ENCODE measurements at regions not wholly inside any gene's neighbourhood (a gene's known extent, or its start where the extent isn't known, plus 50 kb on each side); places are given as distances from the start of the nearest gene placed in this dataset.
"Not testable (repeated sequence)": the region's sequence is repeated elsewhere in the genome, so short reads cannot be mapped to it uniquely, and the experiment has no call there.

DNA sequence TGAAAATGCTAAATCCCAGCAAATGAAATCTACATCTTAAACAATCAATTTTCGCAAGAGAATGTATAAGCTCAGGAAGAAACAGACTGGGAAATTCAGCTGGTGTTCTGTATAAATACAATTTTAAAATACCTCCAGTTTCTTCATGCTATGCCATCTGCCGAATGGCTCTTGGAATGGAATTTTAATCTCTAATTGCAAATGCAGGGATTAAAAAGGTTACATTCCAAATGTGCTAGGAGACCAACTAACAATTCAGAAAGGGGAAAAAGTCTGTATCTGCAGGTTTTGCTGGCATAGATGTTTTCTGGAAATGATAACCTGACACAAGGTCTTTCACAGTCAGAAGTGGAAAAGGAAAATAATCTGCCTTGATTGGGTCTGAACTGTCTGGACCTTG, 379.7 kb downstream of the MAT2B start:
- DNase-seq (ENCODE audit: low spot score): no peak

DNA sequence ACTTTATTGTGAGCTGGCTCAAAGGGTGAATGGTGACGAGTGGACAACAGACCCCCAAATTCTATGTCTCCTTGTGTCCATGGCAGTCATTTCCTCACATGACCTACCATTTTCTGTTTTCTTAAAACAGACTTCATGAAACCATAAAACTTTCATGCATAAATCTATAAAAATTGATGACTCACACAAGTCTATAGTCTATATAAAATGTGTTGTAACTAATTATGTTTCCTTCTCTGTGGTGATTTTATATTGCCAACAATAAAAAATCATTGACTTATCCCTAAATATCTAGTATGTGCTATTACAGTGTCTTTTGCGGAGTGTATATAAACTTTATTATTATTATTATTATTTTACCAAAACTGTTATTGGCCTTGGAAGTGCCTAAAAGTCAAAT, 382.4 kb downstream of the MAT2B start:
- DNase-seq (ENCODE audit: low spot score): no peak

DNA sequence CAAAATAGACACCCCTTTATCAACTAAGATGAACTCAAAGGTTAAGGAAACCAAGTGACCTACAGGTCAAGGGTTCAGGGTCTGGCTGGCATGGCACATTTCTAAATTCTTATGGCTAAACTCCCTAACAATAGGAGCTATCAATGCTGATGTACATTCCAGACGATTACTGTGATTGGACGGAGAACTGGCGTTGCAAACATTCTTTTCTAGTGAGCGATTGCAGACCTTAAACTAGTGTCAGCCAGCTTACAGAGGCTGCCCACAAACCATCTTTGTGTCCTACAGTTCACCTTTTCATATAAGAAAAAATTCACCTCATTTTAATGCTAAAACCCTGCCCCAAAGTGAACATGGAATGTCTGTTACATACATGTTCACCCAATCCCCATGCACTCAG, 382.9 kb downstream of the MAT2B start:
- no peak for DNase-seq (ENCODE audit: low spot score)

DNA sequence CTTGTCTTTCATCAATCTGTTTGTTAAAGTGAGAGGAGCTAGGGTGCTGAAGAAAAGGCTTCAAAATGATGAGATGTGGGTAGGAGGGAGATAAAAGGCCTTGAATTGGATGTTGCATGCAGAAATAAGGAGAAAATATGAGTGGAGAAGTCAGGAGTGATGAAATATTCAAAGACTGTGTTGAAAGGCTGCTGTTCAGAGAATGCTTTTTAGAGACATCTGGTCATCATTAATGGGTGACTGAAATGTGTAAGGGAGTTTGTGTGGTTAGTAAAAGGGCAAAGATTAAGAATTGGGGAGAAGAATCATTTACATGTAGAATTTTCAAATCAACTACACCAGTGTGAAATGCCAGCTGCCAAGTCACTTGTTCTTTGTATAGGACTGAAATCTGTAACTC, 383.9 kb downstream of the MAT2B start:
- no peak for DNase-seq (ENCODE audit: low spot score)

DNA sequence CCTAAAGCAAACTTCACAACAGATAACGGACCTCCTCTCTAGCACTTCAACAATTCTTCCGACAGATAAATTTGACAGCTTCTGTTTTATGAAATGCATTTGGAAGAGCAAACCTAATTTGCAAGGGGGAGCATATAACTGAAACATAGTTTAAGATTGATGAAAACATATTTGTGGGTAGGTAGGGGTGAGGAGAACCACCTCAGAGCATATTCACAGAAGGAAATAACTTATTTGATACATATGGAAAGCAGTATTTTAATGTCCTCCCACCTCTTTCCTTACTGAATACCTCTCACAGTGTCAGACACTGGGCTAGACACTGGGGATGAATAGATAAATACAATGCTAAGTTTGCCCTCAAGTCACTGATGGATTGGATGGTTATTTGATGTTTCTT, 384.8 kb downstream of the MAT2B start:
- DNase-seq (ENCODE audit: low spot score): no peak

DNA sequence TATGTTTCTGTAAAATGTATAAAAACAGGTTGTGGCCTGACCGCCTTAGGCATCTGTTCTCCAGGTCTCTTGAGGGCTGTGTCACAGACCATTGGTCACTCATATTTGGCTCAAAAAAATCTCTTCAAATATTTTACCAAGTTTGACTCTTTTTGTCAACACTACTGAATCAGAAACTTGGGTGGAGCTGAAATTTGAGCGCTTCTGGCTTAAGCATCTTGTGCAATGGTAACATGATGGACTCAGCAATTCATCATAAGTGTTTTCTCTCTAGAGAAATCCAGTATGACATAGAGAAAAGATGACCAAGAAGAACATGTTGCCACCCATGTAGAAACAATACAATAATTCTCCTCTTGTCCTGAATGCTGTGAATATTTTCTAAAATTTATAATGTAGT, 387.9 kb downstream of the MAT2B start:
- no peak for DNase-seq (ENCODE audit: low spot score)

DNA sequence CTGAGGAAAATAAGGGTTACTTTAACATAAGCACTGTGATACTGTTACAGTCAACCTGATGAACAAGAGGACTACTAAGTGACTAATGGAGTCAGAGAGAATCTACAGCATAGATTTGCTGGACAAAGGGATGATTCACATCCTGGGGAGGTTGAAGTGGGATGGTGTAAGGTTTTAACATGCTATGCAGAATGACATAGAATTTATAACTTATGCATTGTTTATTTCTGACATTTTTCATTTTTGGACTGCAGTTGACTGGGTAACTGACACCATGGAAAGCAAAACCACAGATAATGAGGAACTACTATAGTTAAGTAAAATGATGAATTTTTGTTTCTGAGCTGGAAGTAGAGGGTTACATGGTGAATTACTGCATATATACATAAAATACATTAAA, 389.2 kb downstream of the MAT2B start:
- no peak for DNase-seq (ENCODE audit: low spot score)

DNA sequence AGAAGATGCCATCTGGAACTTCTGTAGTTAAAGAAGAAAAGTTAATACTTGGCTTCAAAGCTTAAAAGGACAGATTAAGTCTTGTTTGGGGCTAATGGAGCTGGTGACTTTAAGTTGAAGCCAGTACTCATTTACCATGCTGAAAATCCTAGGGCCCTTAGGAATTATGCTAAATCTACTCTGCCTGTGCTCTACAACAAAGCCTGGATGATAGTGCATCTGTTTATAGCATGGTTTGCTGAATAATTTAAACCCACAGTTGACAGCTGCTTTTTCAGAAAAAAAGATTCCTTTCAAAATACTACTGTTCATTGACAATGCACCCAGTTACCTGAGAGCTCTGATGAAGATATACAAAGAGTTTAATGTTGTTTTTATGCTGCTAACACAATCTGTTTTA, 393.5 kb downstream of the MAT2B start:
- no peak for DNase-seq (ENCODE audit: low spot score)

DNA sequence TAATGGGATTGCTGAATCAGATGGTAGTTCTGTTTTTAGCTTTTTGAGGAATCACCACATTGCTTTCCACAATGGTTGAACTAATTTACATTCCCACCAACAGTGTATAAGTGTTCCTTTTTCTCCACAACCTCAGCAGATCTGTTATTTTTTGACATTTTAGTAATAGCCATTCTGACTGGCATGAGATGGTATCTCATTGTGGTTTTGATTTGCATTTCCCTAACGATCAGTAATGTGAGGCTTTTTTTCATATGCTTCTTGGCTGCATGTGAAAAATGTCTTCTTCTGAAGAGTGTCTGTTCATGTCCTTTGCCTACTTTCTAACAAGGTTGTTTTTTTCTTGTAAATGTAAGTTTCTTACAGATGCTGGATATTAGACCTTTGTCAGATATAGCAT, 402.4 kb downstream of the MAT2B start:
- DNase-seq (ENCODE audit: low spot score): not testable (repeated sequence)

DNA sequence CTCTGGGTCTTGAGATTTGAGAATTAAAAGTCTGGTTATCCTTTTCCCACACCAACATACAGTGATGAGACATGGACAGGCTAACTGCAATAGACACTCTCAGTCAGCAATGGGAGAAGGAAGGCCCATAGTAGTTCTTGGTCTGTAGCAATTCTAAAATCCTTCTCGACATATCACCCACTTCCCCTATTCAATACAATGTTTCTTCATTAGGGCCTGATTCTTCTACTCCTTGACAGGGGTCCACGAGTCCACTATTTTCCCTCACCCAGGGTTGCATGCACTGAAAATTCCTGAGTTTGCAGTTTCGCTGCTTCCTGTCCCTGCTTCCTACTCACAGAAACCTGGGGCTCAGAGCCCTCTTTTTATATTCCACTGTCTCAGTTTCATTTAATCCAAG, 402.8 kb downstream of the MAT2B start:
- DNase-seq (ENCODE audit: low spot score): no peak

DNA sequence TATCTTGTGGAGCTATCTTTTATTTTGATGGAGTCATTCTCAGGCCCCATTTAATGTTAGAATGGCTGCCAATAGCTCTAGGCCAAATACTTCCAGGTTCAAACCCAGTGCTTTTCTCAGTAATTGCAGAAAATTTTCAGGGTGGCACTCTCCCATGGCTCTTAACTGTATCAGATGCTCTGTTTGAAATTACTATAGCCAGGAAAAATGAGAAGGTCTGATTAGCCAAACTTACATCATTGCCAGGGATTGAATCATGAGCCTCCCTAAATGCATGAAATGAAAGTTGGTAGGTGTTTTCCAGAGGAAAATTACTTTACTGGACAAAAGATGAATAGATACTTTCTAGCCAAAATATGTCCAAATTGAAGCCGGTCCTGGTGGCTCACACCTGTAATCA, 404.8 kb downstream of the MAT2B start:
- no peak for DNase-seq (ENCODE audit: low spot score)

DNA sequence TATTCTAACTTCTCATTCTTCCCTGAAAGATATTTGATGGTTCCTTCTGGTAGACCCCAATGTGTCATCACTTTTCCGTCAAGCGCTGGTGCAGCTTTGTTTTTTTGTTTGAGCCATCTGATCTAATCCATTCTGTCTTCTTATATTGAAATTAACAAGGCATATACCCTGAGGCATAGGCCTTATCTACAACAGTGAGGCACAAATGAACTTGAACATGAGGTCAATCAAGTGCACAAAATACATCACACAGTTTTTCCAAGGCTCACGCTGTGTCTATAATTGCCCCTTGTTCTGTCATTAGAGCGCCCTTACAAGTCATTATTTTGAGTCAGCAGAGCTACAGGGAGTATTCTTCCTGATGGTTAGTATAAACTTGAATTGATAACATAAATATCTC, 406.6 kb downstream of the MAT2B start:
- DNase-seq (ENCODE audit: low spot score): no peak

DNA sequence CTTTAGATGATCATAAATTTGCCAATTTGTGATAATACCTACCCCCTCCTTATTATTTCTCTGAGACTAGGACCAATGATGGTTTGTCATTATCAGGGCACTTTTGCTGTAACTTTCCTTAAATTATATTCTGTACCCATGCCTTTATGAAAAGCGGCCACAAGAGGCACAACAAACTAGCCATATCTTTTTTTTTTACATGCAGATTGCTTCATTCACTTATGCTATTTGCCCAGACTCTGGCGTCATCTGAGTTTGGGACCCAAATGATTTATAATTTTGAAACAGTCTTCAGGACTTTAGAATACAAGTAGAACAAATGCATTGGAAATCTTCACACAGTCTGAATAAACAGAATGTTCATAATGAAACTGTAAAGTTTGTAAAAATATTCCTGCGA, 408.1 kb downstream of the MAT2B start:
- DNase-seq (ENCODE audit: low spot score): peak; percentile 14

DNA sequence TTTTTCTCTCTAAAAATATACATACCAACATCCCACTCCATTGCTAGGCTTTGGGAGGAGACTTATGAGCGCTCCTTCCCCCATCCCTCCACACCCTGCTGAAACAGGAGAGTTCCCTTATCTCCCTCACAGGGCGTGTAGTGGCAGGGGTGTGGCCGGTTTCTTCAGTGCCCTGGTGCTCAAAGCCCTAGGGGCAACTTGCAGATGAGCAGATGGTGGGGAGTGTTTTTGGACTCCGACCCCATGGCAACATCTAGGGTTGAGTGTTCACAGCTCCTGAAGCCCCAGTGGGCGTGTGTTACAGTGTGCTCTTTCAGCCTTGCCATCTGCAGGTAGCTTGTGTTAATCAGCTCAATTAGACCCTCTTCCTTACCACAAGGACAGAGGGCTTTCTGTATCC, 409.5 kb downstream of the MAT2B start:
- DNase-seq (ENCODE audit: low spot score): peak; percentile 62

DNA sequence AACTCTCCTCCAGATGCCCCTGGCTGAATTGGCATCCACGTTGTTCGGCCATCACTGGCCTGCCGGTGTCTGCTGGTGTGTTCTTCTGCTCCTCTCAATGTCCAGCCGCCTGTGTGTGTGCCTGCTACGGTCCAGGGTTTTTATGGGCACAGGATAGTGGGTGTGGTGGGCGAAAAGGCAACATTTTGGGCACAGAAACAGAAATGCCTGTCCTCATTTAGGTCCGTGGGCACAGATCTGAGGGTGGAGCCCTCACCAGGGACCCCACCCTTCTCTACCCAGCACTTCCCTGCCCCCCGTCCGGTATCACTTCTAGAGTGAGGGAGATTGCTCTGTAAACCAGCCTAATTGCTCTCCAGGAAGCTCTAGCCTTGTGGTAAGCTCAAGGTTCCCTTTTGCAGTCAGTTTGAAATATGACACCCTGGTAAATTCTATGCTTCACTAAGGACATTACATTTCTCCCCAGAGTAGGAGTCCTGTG, 410.1 kb downstream of the MAT2B start:
- DNase-seq (ENCODE audit: low spot score): peak; percentile 12

DNA sequence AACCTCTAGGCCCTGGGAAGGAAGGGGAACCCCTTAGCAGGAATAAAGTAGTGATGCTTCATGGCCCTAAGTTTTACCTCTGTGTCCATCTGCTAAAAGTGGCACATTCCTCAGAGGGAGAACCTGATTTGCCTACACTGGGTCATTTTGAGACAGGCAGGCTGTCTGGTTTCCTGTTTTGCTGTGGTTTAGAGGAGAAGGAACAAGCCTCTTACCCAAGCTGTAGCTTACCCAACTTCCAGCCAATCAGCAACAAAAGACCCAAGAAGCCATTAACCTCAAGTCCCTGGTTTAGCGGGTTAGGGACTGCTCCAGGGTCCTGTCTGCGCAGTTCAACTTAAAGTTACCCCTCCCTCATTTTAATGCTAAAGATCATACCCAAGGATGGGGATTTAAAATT, 411.0 kb downstream of the MAT2B start:
- no peak for DNase-seq (ENCODE audit: low spot score)

DNA sequence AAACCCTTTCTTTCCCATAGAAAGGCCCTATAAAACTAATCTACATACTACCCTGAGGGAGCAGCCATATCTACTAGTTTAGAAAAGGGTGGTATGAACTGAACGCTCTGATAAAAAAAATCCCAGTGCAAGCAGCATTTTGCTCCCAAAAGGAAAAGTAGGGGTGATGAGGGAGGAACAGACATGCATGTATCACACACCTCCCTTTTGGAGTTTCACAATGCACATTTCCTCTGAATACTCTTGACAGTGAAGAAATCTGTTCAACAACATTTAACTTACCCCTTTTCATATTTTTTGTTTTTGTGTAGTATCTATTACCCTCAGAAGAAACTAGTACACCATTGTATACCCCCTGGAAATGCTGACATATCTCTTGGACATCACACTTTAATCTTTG, 411.4 kb downstream of the MAT2B start:
- DNase-seq (ENCODE audit: low spot score): no peak

DNA sequence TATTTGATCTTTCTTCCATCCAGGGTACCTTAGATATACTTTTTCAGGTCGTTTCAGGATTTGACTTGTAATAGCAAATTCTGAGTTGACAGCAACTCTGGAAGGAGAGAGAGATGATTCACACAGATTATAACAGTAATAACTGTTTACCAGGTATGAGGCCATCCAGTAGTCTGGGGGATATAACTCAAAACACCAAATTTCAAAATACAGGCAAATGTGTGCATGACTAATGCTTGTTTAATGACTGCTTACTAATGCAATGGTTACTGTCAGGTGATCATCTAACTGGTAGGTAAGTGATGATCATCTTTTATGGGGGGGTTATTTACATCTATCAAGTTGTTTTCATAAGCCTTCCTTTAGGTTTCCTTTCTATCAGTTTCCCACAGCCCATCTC, 412.3 kb downstream of the MAT2B start:
- DNase-seq (ENCODE audit: low spot score): no peak

DNA sequence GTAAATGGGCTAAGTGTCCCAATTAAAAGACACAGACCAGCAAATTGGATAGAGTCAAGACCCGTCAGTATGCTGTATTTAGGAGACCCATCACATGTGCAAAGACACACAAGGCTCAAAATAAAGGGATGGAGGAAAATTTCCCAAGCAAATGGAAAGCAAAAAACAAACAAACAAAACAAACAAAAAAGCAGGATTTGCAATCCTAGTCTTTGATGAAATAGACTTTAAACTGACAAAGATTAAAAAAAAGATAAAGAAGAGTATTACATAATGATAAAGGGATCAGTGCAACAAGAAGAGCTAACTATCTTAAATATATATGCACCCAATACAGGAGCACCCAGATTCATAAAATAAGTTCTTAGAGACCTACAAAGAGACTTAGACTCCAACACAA, 429.6 kb downstream of the MAT2B start:
- not testable (repeated sequence) for DNase-seq (ENCODE audit: low spot score)

DNA sequence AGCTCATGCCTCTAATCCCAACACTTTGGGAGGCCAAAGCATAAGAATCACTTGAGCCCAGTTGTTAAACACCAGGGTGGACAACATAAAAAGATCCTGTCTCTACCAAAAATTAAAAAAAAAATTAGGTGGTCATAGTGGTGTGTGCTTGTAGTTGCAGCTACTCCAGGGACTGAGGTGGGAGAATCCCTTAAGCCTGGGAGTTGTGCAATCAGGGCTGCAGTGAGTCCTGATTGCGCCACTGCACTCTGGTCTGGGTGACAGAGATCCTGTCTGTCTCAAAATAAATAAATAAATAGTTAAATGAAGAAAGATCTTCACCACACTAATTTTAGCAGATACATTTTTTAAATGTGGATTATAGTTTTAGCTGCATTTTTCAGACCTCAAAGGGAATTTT, 433.2 kb downstream of the MAT2B start:
- DNase-seq (ENCODE audit: low spot score): no peak

DNA sequence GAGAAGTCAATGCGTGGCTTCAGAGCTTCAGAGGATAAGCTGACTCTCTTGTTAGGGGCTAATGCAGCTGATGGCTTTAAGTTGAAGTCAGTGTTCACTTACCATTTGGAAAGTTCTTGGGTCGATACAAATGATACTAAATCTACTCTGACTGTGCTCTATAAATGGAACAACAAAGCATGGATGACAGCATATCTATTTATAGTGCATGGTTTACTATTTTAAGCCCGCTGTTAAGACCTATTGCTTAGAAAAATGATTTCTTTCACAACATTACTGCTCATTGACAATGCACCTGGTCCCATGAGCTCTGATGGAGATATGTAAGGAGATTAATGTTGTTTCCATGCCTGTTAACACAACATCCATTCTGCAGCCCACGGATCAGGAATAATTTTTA, 435.7 kb downstream of the MAT2B start:
- no peak for DNase-seq (ENCODE audit: low spot score)

DNA sequence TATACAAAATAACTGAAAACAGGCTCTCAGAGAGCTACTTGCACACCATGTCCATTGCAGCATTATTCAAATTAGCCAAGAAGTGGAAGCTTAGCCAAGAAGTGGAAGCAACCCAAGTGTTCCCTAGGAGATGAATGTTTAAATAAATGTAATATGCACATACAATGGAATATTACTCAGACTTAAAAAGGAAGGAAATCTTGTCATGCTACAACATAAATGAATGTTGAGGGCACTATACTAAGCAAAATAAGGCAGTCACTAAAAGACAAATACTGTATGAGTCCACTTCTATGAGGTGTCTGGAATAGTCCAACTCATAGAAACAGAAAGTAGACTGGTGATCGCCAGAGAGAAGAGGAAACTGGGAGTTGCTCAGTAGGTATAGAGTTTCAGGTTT, 438.1 kb downstream of the MAT2B start:
- DNase-seq (ENCODE audit: low spot score): no peak

DNA sequence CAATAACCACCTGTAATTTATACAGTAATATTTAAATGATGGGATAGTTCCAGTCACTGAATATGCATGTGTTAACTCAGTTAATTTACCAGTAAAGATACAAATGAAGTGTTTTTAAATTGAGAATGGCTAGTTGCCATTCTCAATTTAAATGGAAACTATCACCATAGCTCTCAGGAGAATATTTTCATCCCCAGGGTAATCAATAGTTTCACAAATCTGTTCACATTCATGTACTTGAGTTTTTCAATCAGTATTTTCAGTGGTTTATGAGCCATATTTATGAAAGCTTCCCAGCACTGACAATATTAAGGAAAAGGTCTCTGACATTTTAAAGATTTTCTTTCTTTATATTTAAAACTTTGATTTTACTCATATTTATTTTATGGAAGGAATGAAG, 439.3 kb downstream of the MAT2B start:
- DNase-seq (ENCODE audit: low spot score): no peak

DNA sequence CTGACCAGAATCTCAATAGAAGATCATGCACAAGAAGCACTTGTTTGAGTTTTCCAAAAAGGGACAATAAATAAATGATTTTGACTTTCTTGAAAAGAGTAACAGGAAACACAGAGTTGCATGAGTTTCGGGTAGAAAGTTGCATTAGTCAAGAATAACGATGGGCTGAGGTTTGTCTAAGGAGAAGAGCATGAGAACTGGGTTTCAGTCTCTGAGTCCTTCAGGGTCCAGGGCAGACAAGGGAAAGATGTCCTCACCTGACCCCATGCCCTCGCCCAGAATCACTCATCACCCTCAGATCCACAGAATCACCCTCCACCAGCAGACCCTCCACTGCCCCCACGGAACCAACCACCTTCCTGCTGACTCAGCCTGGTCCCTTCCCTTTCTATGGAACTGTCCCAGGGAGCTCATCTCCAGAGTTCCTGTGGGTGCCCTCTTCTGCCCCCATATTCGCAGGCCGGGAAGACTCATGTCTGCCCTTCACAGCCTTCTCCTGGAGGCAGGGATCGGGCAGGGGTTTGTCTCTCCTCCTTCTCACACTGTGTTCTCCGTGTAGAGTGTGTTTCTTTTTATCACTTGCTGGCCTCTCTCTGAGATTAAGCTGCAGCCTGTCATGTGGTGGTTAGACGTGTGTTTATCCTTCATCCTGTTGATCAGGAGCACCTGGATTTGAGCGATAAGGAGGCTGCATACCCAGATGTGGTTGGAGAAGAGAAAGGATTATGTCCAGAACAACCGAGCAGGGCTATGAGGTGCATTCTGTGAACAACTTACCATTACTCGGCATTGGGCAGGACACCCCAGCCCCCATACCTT, 442.6 kb downstream of the MAT2B start:
- DNase-seq (ENCODE audit: low spot score): no peak
